HL-60 (cell line): ENCODE measurements at regions not wholly inside any gene's neighbourhood (a gene's known extent, or its start where the extent isn't known, plus 50 kb on each side); places are given as distances from the start of the nearest gene placed in this dataset.

Source experiments
- DNase-seq, 2 experiments: peaks; one replicate each; pipeline ENCODE4 v3.0.0-alpha.2; 2010 to 2020; ENCODE audit warnings: low read depth in 1 of 2, low spot score in 1 of 2
- H3K27ac ChIP-seq: fragments of 250-450 bp; sonication (Bioruptor Pico); replicated peaks from 2 replicates; pipeline ENCODE4 v1.5.1; 2020; ENCODE audit warnings: mild to moderate bottlenecking, moderate library complexity
- H3K27me3 ChIP-seq: fragments of 250-450 bp; sonication (Bioruptor Pico); 2 replicates; pipeline ENCODE4 v1.5.1; 2021; ENCODE audit warnings: mild to moderate bottlenecking, moderate library complexity; ENCODE audit not compliant: insufficient read depth, poor library complexity, severe bottlenecking
- H3K4me3 ChIP-seq: replicated peaks from 2 replicates; pipeline ENCODE4 v1.5.1; 2011; ENCODE audit warnings: mild to moderate bottlenecking, control low read depth, low read length; ENCODE audit not compliant: insufficient read depth
- CTCF ChIP-seq: IDR thresholded peaks from one replicate; pipeline ENCODE4 v1.5.1; 2011; ENCODE audit warnings: low read length, control low read depth, inconsistent platforms; ENCODE audit not compliant: insufficient read depth
- GABPA ChIP-seq: IDR thresholded peaks from 2 replicates; pipeline ENCODE4 v1.6.1; 2012; ENCODE audit warnings: low read depth
- POLR2AphosphoS5 ChIP-seq: IDR thresholded peaks from 2 replicates; pipeline ENCODE4 v1.6.1; 2012; ENCODE audit warnings: low read depth
- REST ChIP-seq: IDR thresholded peaks from 2 replicates; pipeline ENCODE4 v1.6.1; 2012; ENCODE audit warnings: low read depth; ENCODE audit not compliant: insufficient replicate concordance
- SPI1 ChIP-seq: IDR thresholded peaks from 2 replicates; pipeline ENCODE4 v1.6.1; 2012; ENCODE audit warnings: low read depth, mild to moderate bottlenecking, borderline replicate concordance

GRCh38 chr4:188767496-188767895 is 628.3 kb downstream of the TRIML1 start:
- Histone ChIP-seq H3K27ac (no peak overlapping the region), H3K4me3 (no peak overlapping the region), H3K27me3 (no peaks in the 10 kb centered on the region)
- no peak for DNase-seq
- TF ChIP-seq SPI1 (no peak), GABPA (no peak), REST (no peak), CTCF (no peak), POLR2AphosphoS5 (no peak)

DNA sequence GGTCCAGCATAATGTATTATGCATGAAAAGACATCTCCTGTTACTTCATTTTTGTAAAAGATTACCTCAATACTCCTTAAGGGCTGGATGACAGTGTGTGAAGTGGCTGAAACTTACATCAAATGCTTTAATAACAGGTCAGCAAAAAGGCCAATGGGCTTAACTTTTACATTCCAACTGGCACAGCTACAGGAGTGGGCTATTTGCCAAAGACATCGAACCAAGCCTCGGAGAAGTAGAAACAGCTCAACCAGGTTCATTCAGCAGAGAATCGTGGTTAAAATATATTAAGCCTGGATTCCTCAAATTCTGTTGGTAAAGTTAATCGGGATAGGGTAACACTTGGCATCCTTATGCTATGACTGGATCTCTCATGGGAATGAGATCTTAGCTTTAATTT is 639.7 kb downstream of the TRIML1 start:
- Histone ChIP-seq H3K27me3 (no peaks in the 10 kb centered on the region), H3K4me3 (no peak overlapping the region), H3K27ac (no peak overlapping the region)
- TF ChIP-seq GABPA (no peak), SPI1 (no peak), CTCF (no peak), REST (no peak), POLR2AphosphoS5 (no peak)
- DNase-seq, result no peak

DNA sequence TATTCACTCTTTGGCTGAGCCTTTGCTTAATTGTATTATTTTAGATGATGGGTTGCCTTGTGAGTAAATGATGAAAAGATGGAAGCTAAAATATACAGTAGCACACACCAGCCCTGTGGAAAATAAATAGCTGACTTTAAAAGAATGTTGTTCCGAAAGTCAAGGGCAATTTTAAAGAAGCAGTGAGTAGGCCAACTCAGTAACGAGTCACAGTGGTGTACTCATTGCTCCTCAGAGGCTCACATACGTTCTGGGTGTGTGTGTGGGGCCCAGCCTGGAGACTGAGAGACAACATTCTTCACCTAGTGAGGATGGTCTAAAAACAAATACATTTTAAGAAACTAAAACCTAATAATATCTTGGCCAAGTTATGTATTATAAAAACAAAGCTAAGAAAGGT is 640.3 kb downstream of the TRIML1 start:
- no peak for TF ChIP-seq POLR2AphosphoS5
- TF ChIP-seq CTCF, result no peak
- TF ChIP-seq REST, result no peak
- no peak for TF ChIP-seq GABPA
- no peak for TF ChIP-seq SPI1
- H3K27me3 ChIP-seq, result no peaks in the 10 kb centered on the region
- DNase-seq, result no peak
- H3K4me3 ChIP-seq, result no peak overlapping the region
- H3K27ac ChIP-seq, result no peak overlapping the region
